ENCODE measurements at regions not wholly inside any gene's neighbourhood (a gene's known extent, or its start where the extent isn't known, plus 50 kb on each side); places are given as distances from the start of the nearest gene placed in this dataset.
"Not testable (repeated sequence)": the region's sequence is repeated elsewhere in the genome, so short reads cannot be mapped to it uniquely, and the experiment has no call there.

DNA sequence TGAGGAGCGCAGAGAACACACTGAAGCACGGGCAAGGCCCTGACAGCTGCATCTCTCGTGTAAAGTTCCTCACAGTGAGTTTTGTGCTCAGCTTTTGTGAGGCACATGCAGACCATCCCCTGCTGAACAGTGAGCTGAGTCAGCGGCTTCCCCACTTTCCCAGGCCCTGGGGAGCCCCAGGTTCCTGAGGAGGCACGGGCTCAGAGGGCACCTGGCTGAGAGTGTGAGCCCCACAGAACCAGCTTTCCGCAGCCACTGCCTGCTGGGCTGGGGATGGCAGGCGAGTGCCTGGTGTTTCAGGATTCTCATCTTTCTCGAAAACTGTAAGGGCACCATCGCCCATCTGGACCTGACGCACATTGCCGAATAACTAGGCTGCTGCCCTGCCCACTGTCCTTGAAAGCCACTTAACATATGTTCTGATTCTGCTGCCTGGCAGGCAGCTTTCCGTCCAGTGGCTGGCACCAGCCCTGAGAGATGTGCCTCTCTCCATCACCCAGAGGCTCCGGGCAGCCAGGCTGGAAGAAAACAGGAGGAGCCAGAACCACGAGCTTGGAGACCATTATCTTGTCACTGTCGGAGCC, 266.7 kb upstream of the FOXF1 start:
- no peak for DNase-seq

DNA sequence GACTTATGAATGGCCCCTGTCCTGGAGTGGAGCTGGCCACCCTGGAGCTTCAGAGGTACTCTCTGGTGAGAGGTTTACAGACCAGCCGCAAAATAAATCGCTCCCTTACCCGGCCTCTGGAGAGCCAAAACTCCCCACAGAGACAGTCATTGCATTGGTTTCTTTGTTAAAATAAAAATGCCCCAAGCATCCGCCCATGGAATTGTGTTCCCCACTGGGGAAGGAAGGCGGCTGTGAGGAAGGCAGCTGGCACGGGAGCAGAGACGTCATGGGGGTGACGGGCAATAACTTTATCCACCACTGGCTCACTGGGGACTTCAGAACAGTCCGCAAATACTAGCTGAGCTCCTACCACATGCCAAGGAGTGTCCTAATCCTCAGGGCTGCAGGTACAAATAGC, 266.2 kb upstream of the FOXF1 start:
- no peak for DNase-seq

DNA sequence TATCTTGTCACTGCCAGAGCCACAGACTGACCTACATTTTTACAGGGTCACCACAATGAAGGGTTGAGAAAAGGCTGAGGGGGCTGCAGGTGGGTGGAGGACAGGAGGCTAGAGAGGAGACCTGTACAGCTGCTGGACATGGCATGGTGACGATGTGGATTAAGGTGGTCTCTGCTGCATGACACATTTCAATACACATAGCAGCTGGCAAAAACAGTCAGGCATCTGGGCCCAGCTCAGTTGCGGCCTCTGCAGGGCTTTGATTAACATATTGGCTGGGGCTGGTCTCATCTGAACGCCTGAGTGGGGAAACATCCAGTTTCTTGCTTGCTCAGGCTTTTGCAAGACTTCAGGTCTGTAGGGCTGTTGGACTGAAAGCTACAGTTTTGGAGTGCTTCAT, 265.4 kb upstream of the FOXF1 start:
- no peak for DNase-seq

DNA sequence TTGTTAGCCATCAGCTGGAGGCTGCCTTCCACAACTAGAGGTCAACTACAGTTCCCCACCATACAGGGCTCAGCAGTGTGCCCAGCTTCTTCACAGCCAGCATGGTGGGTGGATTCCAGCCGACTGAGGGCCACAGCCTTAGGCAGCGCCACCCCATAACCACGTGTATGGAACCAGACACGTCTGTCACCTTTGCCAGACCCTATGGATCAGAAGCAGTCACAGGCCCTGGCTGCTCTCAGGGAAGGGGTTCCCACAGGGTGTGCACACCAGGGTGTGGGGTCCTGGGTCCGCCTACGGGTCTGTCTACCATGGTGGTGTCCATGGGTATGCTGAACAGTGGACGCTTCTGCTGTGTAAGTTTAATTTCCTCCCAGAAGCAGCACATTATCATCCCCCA, 265.0 kb upstream of the FOXF1 start:
- DNase-seq: no peak

DNA sequence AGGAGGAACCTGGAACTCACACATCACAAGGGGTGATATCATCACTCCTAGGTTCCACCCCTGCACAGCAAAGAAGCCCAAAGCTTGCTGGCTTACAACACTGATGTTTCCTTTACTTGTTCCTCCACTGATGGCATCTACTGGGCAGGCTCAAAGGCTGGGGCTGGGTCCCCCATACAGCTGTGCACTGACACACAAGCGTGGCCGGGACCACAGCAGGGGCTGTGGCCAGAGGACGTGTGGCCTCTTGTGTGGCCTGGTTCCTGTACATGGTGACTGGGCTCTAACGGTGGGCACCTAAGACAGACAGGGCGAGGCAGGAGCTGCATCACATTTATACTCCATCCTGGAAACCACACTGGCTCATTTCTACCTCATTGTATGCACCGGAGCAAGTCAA, 264.4 kb upstream of the FOXF1 start:
- no peak for DNase-seq

DNA sequence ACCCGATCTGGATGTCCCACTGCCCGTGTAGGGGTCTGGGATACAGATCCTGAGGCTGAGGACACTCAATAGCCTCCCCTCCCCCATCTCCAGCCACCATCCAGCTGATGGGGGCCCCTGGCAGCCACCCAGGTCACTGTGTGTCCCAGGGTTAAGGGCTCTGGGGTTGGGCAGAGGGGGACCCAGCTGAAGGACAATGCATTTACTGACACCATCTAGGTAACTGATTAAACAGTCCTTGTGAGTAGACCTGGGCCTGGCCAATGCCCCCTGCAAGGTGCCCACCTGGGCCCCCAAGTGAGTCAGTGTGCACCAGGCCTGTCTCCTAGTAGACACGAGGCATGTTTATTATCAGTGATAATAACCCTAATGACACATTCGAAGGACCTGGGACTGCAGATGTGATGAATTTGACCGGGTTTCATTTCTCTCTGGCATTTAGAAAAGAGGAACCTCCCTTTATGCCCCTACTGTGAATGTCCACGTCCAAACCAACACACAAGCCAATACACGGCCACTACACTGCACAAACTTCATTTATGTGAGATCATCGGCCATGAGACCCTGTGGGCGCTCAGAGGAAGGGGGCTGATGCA, 261.9 kb upstream of the FOXF1 start:
- DNase-seq: no peak

DNA sequence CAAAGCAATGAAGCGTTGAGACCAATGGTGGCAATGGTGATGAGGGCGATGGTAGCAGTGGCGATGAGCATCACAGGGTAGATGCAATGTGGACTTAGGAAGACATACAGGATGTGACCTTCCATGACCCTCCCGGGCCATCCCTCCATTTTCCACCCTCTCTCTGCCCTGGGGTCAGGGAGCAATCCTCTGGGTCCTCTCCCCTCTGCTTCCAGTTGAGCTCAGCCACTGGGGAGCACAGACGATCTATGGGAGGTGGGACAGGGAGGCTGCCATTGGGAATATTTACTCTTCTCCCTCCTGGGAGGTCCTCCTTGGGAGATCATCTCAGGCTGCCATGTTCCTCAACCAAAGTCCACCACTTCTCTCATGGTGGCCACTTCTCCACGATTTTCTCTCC, 260.7 kb upstream of the FOXF1 start:
- no peak for DNase-seq

DNA sequence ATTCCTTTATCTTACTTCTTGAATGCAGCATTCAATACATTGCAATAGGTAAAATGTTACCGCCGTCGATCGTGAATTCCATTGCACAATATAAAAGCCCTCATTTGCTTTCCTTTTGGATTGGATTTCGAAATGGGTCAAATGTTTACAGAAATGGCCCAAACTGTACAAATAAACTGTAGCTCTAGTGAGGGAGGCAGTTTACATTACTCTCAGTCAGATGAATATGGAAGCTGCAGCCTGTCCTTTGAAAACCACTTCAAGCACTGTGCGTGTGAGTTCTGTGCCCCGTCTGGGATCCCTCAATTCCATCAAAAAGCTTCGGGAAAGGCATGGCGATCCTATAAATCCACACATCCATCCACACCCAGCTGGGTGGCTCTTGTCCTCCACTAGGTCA, 258.6 kb upstream of the FOXF1 start:
- DNase-seq: no peak

DNA sequence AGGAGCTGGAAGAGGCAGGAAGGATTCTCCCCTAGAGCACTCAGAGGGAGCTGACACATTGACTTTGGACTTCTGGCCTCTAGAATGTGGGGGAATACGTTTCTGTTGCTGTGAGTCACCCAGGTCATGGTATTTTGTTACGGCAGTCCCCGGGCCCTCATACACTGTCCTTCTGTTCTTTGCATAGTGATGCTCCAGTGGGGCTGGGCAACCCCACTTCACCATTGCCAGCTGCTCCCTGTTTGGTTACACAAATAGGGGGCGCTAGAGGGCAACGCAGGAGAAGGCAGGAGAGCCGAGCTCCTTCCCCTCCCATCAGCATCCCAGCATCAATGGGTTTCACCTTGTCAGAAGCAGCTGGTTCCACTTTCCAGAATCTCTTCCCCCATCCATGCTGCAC, 257.7 kb upstream of the FOXF1 start:
- no peak for DNase-seq

DNA sequence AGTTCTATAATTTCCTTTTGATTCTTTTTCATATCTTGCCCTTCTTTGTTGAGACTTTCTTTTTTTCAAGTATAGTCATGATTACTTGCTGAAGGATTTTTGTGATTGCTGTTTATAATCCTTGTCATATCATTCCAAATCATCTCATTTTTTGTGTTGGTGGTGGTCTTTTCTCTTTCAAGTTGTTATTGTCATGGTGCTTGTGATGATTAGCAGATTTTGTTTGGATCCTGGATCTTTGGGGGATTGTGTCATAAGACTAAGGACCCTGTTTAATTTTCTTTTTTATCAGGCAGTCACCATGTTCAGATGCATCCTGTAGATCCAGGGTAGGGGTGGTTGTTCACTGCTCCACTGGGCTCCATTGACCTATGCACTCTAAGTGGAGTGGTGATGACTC, 254.4 kb upstream of the FOXF1 start:
- DNase-seq: no peak

DNA sequence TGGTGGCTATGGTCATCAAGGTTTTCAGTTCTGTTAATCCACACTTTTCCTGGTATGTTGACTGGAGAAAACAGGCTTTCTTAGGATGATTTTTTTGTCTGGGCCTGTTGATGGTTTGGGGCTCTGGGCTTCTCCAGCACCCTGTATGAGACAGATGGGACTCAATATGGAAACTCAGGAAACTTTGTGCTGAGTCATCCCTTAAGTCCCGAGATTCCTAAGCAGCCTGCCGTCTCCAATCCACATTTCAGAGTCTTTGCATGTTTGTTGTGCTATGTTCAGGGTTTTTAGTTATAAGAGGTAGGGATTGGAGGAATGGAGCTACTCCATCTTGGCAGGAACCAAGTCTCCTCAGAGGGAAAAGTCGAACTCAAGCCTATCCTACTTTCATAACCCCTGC, 253.3 kb upstream of the FOXF1 start:
- no peak for DNase-seq

DNA sequence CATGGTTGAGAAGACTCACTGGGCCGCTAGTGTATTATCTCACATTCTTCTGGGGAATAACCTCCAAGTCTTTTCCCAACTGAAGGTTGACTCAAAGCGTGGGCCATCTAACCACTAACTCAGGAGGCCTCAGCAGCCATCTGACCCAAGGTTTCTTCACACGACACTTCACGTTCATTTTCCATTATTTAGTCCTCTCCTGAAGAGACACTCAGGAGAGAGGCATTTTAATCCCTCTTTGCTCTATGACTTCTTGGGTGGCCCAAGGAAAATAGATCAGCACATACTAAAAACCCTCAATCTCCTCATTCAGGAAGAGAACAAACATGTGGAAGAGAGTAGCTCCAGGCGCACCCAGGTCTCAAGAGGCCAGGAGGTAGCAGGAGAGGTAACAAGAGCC, 252.8 kb upstream of the FOXF1 start:
- DNase-seq: no peak

DNA sequence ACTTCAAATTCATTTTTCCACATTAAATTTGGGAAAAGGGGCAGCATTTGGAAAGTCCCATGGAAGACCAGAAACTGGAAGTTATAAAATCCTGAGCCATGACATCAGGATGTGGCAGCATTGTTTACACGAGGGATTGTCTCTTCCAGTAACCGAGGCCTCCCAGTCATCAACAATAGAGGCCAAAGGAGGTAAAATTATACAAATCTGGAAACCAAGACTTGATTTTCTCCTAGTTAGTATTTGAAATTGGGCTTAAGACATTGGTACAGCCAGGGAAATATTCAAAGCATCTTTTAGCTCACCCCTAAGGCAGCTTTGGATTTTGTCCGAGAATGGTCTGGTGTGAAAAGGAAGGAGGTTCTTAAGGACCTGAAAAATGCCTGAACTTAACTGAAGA, 251.6 kb upstream of the FOXF1 start:
- DNase-seq: no peak

DNA sequence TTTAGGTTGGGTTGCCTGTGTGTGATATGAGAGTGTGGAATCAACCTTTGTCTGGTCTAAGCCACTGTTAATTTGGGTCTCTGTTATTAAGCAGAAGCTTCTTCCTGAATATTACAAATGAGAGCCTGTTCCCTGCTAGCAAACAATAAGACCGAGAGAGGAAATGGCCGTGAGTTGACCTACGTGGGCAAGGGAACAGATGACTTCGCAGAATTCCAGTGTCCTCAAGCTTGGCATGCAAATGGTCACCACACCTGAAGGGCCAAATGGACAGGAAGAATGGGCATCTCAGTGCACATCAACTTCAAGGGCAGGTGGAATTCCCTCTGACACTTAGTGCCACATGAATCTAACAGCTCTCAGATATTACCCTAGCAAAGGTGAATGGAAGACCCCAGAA, 250.8 kb upstream of the FOXF1 start:
- no peak for DNase-seq

DNA sequence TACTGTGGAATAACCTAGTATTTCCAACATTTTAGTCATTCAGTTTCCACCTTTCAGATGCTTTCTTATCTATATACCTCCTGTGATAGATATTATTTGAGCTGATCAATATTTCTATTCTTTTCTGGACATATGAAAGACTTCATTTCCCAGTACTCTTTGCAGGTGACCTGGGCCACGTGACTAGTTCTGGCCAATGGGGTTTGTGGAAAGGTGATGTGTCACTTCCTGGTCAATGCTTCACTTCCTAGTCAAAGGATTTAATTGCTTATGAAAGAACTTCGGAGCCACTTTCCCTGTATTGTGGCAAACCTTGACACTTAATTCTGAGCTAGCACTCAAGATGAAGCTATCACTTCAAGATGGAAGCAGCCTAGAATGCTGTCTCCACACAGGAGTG, 248.9 kb upstream of the FOXF1 start:
- DNase-seq: no peak

DNA sequence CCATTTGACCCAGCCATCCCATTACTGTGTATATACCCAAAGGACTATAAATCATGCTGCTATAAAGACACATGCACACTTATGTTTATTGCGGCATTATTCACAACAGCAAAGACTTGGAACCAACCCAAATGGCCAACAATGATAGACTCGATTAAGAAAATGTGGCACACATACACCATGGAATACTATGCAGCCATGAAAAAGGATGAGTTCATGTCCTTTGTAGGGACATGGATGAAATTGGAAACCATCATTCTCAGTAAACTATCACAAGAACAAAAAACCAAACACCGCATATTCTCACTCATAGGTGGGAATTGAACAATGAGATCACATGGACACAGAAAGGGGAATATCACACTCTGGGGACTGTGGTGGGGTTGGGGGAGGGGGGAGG, 242.7 kb upstream of the FOXF1 start:
- not testable (repeated sequence) for DNase-seq

DNA sequence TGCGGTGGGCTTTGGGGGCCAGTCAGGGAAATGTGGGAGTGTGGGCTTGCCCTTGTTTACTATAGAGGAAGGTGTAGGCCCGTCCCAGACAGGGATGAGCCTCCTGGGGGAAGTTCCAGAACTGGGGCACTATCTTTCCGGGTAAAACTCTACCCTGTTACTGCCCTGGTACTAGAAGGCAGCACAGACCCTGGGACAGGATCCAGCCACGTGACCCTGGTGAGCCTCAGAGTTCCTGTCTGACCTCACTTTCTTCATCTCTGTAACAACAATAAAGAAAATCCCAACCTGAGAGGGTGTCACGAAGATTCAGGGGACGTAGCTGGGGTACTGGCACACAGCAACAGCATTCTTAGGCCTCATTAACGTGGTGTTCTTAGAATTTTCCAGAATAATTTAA, 239.6 kb upstream of the FOXF1 start:
- no peak for DNase-seq

DNA sequence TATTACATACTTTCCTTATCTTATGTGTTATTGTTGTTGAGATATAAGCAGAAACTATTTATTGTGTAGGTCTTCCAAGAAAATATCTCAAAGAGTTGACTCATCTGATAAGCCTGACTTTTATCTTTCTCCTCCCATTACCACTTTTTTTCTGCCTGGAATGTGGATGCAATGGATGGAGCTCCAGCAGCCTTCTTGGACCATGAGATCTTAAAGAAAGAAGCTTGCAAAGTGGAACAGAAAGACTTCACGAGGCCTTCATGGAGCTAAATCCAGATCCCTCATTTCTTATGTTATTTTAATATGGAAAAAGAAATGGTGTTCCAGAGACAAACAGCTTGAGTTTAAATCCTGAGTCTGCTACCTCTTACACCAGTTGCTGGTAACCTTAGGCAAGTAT, 237.6 kb upstream of the FOXF1 start:
- no peak for DNase-seq

DNA sequence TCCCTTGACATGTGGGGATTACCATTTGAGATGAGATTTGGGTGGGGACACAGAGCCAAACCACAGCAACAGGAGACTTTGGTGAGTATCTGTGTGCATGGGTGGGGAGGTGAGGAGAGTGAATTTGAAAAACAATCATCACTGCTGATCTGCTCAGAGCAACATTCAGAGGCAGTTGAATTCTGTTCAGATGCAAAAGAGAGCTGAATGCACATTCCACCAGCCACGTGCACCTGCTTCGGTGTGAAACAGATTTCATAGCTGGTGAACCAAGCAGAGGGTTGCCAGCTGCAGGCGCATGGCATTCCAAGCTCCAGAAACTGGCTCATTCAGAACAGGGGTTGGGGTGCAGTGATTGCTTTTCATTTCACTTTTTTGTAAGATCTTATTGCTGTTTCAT, 233.1 kb upstream of the FOXF1 start:
- DNase-seq: no peak

DNA sequence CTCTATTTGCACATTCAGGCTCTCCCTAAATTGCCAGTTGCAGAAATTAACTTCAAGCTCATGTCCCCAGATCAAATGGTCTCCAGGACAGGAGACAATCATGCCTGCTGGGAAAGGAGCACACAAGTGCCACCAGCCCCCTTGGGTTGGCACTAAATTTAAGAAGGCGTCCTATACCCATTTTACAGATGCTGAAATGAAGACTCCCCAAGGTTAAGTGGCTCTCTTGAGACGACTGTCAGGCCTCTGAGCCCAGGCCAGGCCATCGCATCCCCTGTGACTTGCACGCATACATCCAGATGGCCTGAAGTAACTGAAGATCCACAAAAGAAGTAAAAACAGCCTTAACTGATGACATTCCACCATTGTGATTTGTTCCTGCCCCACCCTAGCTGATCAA, 232.5 kb upstream of the FOXF1 start:
- DNase-seq: not testable (repeated sequence)

DNA sequence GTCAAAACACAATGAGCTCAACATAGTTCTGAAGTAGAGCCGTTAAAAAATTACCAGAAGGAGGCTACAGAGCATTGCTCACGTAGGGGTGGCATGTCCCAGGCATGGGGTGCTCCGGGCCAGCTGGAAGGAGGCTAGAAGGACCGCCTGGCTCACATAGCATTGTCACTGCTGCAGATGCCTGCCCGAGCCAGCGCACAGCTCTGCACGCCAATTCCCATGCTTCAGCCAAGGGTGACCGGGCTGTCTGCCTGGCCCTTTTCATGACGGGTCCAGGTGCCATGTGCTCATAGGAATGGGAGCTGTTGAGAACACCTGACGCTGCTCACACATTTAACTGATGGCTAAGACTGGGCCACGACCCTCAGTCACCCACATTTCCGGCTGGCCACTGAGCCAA, 228.9 kb upstream of the FOXF1 start:
- DNase-seq: no peak

DNA sequence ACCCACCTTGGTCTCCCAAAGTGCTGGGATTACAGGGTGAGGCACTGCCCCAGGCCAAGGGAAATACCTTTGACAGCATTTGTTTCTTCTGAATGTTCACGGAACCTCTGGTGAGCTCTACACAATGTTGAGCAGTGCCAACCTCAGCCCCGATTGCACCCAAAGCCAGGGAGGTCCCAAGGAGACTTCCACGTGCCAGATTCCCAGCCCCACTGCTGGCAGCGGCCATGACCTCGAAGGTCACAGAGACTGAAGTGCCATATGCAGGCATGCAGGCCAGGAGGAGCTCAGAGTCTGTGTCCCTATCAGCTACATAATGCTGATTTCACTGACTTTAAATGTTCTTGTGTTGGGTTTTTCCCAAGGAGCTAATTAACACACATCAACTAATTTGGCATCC, 226.4 kb upstream of the FOXF1 start:
- no peak for DNase-seq

DNA sequence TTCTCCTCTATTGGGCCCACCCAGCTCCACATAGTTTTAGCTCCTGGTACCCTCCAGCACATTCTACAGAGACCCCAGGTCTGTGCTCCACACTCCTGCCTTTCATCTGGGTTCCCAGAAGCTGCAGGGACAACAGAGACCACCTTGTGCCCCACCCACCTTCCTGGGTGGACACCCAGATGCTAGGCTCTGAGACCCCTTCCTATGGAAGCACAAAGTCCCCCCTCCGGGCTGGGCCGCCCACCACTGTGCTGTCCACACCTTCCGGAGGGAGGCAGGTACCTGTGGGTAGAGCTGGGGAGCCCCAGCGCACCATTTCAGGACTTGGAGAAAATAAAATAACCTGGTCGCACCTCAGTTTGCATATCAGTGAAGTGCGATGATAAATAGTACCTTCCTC, 224.9 kb upstream of the FOXF1 start:
- DNase-seq: no peak

DNA sequence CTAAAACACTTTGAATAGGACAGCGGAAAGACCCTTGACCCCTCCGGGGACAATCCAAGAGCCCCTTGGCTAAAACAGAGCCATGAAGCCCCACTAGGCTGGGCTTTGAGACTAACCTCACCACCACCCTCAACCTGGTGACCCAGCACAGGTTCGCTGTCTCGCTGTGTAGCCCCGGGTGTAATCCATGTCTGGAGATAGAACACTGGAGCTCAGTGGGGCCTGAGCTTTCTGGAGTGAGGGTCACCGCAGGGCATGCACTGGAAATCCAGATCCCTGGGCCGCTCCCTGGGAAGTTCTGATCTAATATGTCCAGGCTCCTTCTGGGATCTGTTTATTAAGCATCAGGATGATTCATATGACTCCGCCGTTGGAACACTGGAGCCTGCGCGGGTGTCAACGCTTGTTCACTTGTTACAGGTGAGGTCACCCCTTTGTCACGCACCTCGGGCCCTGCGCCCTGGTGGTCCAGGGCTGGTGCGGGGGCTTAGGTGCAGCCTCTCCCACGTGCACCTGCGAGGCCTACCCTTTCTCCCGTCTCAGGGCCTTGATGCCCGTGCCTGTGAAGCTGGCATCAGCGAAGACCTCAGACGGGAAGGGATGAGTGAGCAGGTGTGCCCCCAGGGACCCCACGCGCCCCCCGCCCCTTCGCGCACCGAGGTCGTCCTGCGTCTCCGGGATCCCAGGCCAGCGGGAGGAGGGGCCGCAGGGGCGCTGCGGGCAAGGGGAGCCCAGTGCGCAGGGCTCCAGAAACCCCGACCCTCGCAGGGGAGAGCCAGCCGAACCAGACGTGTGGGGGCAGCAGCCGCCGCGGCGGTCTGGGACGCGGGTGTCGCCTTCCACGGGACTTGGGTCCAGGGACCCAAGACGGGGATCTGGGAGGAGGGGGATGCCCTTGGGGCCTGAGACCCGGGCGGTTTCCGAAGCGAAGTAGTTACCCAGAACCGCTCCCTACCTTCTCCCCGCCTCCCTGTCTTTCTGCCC, 224.1 kb upstream of the FOXF1 start:
- DNase-seq: no peak

All from stimulated activated CD8-positive, alpha-beta memory T cell treated with anti-CD3 and anti-CD28 coated beads, Interleukin-4, amount 100 ng/mL, for 48 hours (primary cell).